MCF 10A (cell line): ENCODE measurements at regions not wholly inside any gene's neighbourhood (a gene's known extent, or its start where the extent isn't known, plus 50 kb on each side); places are given as distances from the start of the nearest gene placed in this dataset.

Experiments used
- BruUV-seq: library from RNA; stranded (reverse); fragments of 400-500 nt; replicated peaks from 2 replicates; lab custom pipeline; 2021; lab: Mats Ljungman, UMichigan
- CTCF ChIA-PET: fragments of 300-600 bp; sonication (Branson Sonifier 250); formaldehyde crosslinking; extraction: SDS; loops from one replicate; lab custom pipeline; 2021; ENCODE audit warnings: antibody characterized with exemption, inconsistent platforms; lab: Yijun Ruan, JAX
- POLR2A ChIA-PET: fragments of 300-600, 350-650 bp; sonication (Branson Sonifier 250); formaldehyde crosslinking; extraction: SDS; loops from one replicate; lab custom pipeline; 2020; ENCODE audit warnings: antibody characterized with exemption, inconsistent platforms; lab: Yijun Ruan, JAX
- DNase-seq: peaks from one replicate; pipeline ENCODE4 v3.0.0-alpha.2; 2018; ENCODE audit not compliant: unreplicated experiment
- H3K27ac Mint-ChIP-seq: one replicate; pipeline ENCODE4 v1.8.0; 2022; ENCODE audit warnings: mild to moderate bottlenecking, low read depth, mixed read lengths; ENCODE audit not compliant: unreplicated experiment
- H3K27me3 Mint-ChIP-seq: one replicate; pipeline ENCODE4 v1.8.0; 2022; ENCODE audit warnings: mixed read lengths; ENCODE audit not compliant: insufficient read depth, unreplicated experiment
- H3K36me3 Mint-ChIP-seq: one replicate; pipeline ENCODE4 v1.8.0; 2022; ENCODE audit warnings: mild to moderate bottlenecking, moderate library complexity, mixed read lengths; ENCODE audit not compliant: insufficient read depth, unreplicated experiment
- H3K4me1 Mint-ChIP-seq: one replicate; pipeline ENCODE4 v1.8.0; 2022; ENCODE audit warnings: mixed read lengths; ENCODE audit not compliant: insufficient read depth, unreplicated experiment
- H3K4me3 Mint-ChIP-seq: one replicate; pipeline ENCODE4 v1.8.0; 2022; ENCODE audit warnings: mild to moderate bottlenecking, moderate library complexity, mixed read lengths; ENCODE audit not compliant: unreplicated experiment
- H3K9me3 Mint-ChIP-seq: one replicate; pipeline ENCODE4 v1.8.0; 2022; ENCODE audit warnings: mixed read lengths; ENCODE audit not compliant: unreplicated experiment
- intact Hi-C: fragments of 100-400 bp; cut with micrococcal nuclease; formaldehyde crosslinking; loops from 2 replicates; pipeline ENCODE4 v1.14.1; 2022
- TF ChIP-seq, protein P1 (sequence below): fragments of 200-600 bp; IDR thresholded peaks from one replicate; pipeline ENCODE4 v1.8.0; 2022; ENCODE audit warnings: antibody characterized with exemption, mild to moderate bottlenecking; ENCODE audit not compliant: unreplicated experiment

GRCh38 chr14:86865934-86866333 lies 1127.0 kb downstream of the GALC start:
- intact Hi-C loops: no loop called here
- peaks cover 6% of the 10 kb centered on the region for H3K36me3 Mint-ChIP-seq
- DNase-seq: no peak
- CTCF ChIA-PET: interaction anchor here (0.7 to 1.0 kb wide), 4 partner anchors 16 to 1405 kb away, joined by 3 read pairs; no protein-coding TSS in a partner anchor
- no peak overlapping the region for H3K27ac Mint-ChIP-seq
- H3K4me3 Mint-ChIP-seq: no peak overlapping the region
- H3K27me3 Mint-ChIP-seq: no peaks in the 10 kb centered on the region
- no TSS peak for BruUV-seq
- POLR2A ChIA-PET: no interaction called here
- peaks cover 7% of the 10 kb centered on the region for H3K9me3 Mint-ChIP-seq
- H3K4me1 Mint-ChIP-seq: no peaks in the 10 kb centered on the region
- TF ChIP-seq, protein P1, sequence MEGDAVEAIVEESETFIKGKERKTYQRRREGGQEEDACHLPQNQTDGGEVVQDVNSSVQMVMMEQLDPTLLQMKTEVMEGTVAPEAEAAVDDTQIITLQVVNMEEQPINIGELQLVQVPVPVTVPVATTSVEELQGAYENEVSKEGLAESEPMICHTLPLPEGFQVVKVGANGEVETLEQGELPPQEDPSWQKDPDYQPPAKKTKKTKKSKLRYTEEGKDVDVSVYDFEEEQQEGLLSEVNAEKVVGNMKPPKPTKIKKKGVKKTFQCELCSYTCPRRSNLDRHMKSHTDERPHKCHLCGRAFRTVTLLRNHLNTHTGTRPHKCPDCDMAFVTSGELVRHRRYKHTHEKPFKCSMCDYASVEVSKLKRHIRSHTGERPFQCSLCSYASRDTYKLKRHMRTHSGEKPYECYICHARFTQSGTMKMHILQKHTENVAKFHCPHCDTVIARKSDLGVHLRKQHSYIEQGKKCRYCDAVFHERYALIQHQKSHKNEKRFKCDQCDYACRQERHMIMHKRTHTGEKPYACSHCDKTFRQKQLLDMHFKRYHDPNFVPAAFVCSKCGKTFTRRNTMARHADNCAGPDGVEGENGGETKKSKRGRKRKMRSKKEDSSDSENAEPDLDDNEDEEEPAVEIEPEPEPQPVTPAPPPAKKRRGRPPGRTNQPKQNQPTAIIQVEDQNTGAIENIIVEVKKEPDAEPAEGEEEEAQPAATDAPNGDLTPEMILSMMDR: no peak

DNA sequence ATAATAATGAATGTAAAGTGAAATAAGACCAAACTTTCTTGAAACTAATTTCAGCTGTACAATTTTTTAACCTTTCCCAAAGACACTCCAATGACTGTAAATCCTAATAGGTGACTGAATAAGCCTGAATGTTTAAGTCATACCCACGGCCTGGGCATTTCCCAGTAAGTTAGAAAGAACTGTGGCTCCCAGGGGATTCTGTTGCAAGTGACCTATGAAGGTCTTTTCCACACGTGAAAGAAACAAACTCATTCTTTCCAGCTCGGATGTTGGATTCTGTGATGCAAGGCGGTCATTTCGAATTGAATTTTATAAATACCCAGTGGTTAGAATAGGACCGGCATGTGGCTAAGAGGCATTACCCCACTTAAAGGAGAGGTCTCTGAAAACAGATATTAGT lies 1134.4 kb downstream of the GALC start:
- CTCF ChIA-PET: no interaction called here
- no peaks in the 10 kb centered on the region for H3K9me3 Mint-ChIP-seq
- peaks cover 4% of the 10 kb centered on the region for H3K36me3 Mint-ChIP-seq
- POLR2A ChIA-PET: no interaction called here
- H3K4me3 Mint-ChIP-seq: no peak overlapping the region
- no peaks in the 10 kb centered on the region for H3K4me1 Mint-ChIP-seq
- BruUV-seq: no TSS peak
- no peaks in the 10 kb centered on the region for H3K27me3 Mint-ChIP-seq
- DNase-seq: no peak
- TF ChIP-seq, protein P1: no peak
- no peak overlapping the region for H3K27ac Mint-ChIP-seq
- intact Hi-C loops: no loop called here

DNA sequence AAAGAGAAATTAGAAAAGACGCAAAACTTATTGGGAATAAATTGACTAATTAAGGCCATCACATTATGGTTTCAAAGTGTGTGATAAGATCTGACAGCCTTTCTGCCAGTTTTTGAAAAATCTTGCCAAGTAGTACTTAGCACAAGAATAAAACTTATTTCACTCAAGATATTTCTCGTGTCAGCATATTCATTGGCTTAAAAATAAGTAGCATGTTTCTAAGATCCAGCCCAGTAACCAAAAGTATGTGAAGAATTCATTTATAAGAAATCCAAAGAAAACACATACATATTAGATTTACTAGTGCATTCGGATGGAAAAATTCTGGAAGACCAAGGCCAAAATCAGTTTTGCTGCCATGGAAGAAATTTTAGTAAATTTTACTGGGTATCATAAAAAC lies 1135.0 kb downstream of the GALC start:
- ChIA-PET CTCF (no interaction called here), POLR2A (no interaction called here)
- H3K27ac Mint-ChIP-seq: no peak overlapping the region
- peaks cover 4% of the 10 kb centered on the region for H3K36me3 Mint-ChIP-seq
- H3K9me3 Mint-ChIP-seq: no peaks in the 10 kb centered on the region
- TF ChIP-seq, protein P1: no peak
- no peaks in the 10 kb centered on the region for H3K4me1 Mint-ChIP-seq
- BruUV-seq: no TSS peak
- no peaks in the 10 kb centered on the region for H3K27me3 Mint-ChIP-seq
- DNase-seq: no peak
- no peak overlapping the region for H3K4me3 Mint-ChIP-seq
- intact Hi-C loops: no loop called here

DNA sequence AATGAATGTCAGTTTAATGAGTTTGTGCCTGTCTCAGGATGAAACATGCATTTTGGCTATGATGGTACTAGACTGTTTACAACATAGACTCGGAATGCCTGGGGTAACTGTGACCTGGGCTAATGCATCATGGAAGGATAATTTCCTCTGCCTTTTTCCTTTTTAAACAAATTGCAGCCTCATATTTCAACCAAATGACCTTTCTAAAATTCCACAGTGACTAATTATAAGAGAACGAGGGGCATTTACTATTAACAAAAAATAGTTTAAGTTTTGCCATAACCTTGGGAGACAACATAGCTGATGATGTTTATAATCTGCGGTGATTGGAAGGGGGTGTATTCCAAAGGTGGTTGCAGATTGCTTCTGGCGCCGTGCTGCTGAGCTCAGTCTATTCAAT lies 1140.5 kb downstream of the GALC start:
- Mint-ChIP-seq H3K4me1 (no peaks in the 10 kb centered on the region), H3K4me3 (no peak overlapping the region), H3K9me3 (no peaks in the 10 kb centered on the region), H3K27me3 (no peaks in the 10 kb centered on the region), H3K27ac (no peak overlapping the region), H3K36me3 (no peaks in the 10 kb centered on the region)
- no peak for DNase-seq
- ChIA-PET POLR2A (interaction anchor here (0.7 to 1.2 kb wide), 2 partner anchors 8 to 783 kb away, joined by 3 read pairs; no protein-coding TSS in a partner anchor), CTCF (interaction anchor here (1.2 kb wide), 1 partner anchor 9 kb away, joined by 5 read pairs; no protein-coding TSS in a partner anchor)
- TF ChIP-seq, protein P1: no peak
- no TSS peak for BruUV-seq
- intact Hi-C loops: no loop called here
